ENCODE measurements at regions not wholly inside any gene's neighbourhood (a gene's known extent, or its start where the extent isn't known, plus 50 kb on each side); places are given as distances from the start of the nearest gene placed in this dataset.

DNA sequence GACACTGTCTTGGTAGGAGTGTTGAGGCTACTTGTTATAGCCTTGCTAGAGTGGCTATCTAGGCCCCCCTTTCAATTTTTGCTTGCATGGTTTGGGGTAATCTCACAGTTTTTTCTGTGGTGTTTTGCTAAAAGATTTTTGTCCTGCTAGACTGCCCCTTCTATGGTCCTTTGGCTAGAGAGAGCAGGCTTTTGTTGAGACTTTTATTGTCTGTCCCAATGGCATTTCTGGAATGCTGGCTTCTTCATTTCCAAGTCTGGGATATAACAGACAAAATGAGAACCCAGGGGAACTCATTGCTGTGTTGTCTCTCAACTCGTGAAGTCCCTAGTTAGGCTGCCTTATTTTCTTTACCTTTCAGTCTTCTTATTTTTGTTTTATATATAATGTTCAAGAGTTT, 160.2 kb upstream of the ZC4H2 start:
- Histone ChIP-seq H2BK5ac (ENCODE audit: low read depth, low read length) (no peak overlapping the region), H3K23ac (ENCODE audit: insufficient read length) (no peak overlapping the region), H3K4me3 (ENCODE audit: extremely low read depth in 1 of 4, insufficient read depth in 2 of 4, low read depth in 3 of 4, low read length in 4 of 4) (no peak overlapping the region), H4K20me1 (replicated peaks in 1 of 2; ENCODE audit: control insufficient read depth in 1 of 2, insufficient read depth in 2 of 2, low read length in 2 of 2) (no peaks in the 10 kb centered on the region), H3K4ac (replicated peaks; ENCODE audit: insufficient read length, low read depth, low read length) (no peak overlapping the region), H3K9ac (replicated peaks in 1 of 4; ENCODE audit: extremely low read depth in 1 of 4, low read depth in 3 of 4, low read length in 3 of 4) (no peak overlapping the region), H4K8ac (ENCODE audit: extremely low read depth, insufficient read depth, low read length) (no peak overlapping the region), H2BK120ac (replicated peaks; ENCODE audit: low read depth, low read length) (no peak overlapping the region), H3K18ac (ENCODE audit: extremely low read depth, low read length) (no peak overlapping the region), H3K23me2 (ENCODE audit: low read depth, low read length) (no peaks in the 10 kb centered on the region), H3K14ac (ENCODE audit: insufficient read length) (no peak overlapping the region), H3K56ac (replicated peaks; ENCODE audit: insufficient read length, low read depth, low read length) (no peak overlapping the region), H3K4me1 (replicated peaks in 1 of 4; ENCODE audit: control insufficient read depth in 3 of 4, insufficient read depth in 4 of 4, low read length in 3 of 4) (no peaks in the 10 kb centered on the region), H2BK15ac (ENCODE audit: low read length) (no peak overlapping the region), H3K27me3 (replicated peaks in 1 of 4; ENCODE audit: control insufficient read depth in 3 of 4, extremely low read depth in 1 of 4, insufficient read depth in 3 of 4, low read length in 3 of 4) (no peaks in the 10 kb centered on the region), H2BK20ac (ENCODE audit: low read length) (no peak overlapping the region), H4K91ac (replicated peaks; ENCODE audit: insufficient read length, low read length) (no peak overlapping the region), H2BK12ac (ENCODE audit: low read depth, low read length) (no peak overlapping the region), H2AFZ (ENCODE audit: low read length) (no peak overlapping the region), H2AK5ac (ENCODE audit: low read depth, low read length) (no peak overlapping the region), H3K27ac (ENCODE audit: low read depth, low read length) (no peak overlapping the region), H3K36me3 (ENCODE audit: control insufficient read depth in 2 of 4, insufficient read depth in 4 of 4, low read length in 3 of 4) (no peaks in the 10 kb centered on the region), H3K79me2 (ENCODE audit: control insufficient read depth in 1 of 2, insufficient read depth in 2 of 2, low read length in 2 of 2) (no peaks in the 10 kb centered on the region), H3K9me3 (ENCODE audit: insufficient read depth in 2 of 2, low read depth in 1 of 2, low read length in 1 of 2) (0 out of 4 replicates have a peak, but pooled peaks cover 0 to 3% of the 10 kb centered on the region in 2 experiments), H3K79me1 (ENCODE audit: low read depth, low read length) (no peaks in the 10 kb centered on the region), H3K4me2 (ENCODE audit: insufficient read depth in 1 of 2, low read depth in 2 of 2, low read length in 2 of 2) (no peak overlapping the region), H4K5ac (ENCODE audit: insufficient read length, low read depth, low read length) (no peak overlapping the region)
- TF ChIP-seq SP2 (IDR thresholded peaks at IDR 0.05; ENCODE audit: low read length) (no peak), HDAC6 (IDR thresholded peaks at IDR 0.05; ENCODE audit: low read depth, low read length) (no peak), KDM1A (IDR thresholded peaks at IDR 0.05; ENCODE audit: borderline replicate concordance, low read length) (no peak), SIRT6 (IDR thresholded peaks at IDR 0.05; ENCODE audit: low read length) (no peak)
- FAIRE-seq: no peak
- POLR2A ChIA-PET (ENCODE audit: partially characterized antibody): no interaction called here
- 92% methylated on average over 1 of the region's 1 CpG; no CpG with 5 or more reads in 1 of the 2 experiments for WGBS, 2 experiments (ENCODE audit: extremely low coverage in 1 of 2, insufficient coverage in 1 of 2, insufficient read length in 1 of 2, insufficient replicate concordance in 2 of 2, low coverage in 1 of 2, low lambda C conversion rate in 2 of 2, missing lambda C conversion rate in 1 of 2)
- no peak for DNase-seq (ENCODE audit: low read depth in 1 of 2, low spot score in 2 of 2)
- CTCF ChIA-PET (ENCODE audit: partially characterized antibody): no interaction called here
